Left colon (tissue), 2 donors: ENCODE measurements at regions not wholly inside any gene's neighbourhood (a gene's known extent, or its start where the extent isn't known, plus 50 kb on each side); places are given as distances from the start of the nearest gene placed in this dataset.
"Not testable (repeated sequence)": the region's sequence is repeated elsewhere in the genome, so short reads cannot be mapped to it uniquely, and the experiment has no call there.

Experiments
- ATAC-seq: fragments of 200-7000 bp; cut with Tn5 transposase; one replicate; pipeline ENCODE4 v1.9.1; 2020; ENCODE audit warnings: mild to moderate bottlenecking, moderate library complexity
- DNase-seq, 2 donors: peaks; one replicate each; pipeline ENCODE4 v3.0.0-alpha.2; 2020
- intact Hi-C, 2 donors: fragments of 100-400 bp; cut with DNase I in 1 of 2; cut with micrococcal nuclease in 1 of 2; formaldehyde crosslinking; loops; one replicate each; pipeline versions ENCODE4 v1.11.2 to v1.14.0; 2022; cut with DNase I, micrococcal nuclease
- donor health status: DM: no; HTN: no; CAD: no.
- donor health status: DM: yes; HTN: yes; CAD: no.

DNA sequence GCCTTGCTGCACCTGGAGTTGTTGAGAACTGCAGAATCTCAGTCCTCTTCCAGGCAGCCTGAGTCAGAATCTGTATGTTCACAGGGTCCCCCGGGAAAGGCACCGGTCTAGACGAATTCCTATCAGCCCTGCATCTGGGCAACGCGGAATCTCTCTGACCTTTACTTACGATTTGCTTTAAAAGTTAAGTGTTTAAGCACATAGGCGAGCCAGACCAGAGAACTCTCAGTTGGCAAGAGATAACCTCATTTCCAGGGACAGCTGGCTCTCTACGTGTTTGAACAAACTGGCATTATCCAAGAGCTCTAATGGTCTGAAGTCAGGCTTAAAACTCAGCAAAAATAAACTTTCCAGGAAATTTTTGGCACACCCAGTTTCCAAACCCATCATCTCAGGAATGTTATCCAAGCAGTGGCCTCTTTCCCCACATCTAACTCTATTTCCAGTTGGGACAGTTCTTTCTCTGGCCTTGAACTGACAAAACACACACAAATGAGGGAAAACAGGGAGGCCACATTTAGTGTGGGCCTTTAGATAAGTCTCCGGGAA, 53.4 kb downstream of the HES1 start:
- DNase-seq (no peak), ATAC-seq (no peak)
- intact Hi-C loops = no loop called here

DNA sequence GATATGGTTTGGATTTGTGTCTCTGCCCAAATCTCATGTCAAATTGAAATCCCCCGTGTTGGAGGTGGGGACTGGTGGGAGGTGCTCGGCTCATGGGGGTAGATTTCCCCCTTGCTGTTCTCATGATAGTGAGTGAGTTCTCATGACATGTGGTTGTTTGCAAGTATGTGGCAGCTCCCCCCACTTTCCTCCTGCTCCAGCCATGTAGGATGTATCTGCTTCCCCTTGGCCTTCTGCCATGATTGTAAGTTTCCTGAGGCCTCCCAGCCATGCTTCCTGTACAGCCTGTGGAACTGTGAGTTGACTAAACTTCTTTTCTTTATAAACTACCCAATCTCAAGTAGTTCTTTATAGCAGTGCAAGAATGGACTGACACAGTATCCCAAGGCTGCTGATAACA, 55.9 kb downstream of the HES1 start:
- ATAC-seq, intact Hi-C loops, DNase-seq: not testable (repeated sequence)

DNA sequence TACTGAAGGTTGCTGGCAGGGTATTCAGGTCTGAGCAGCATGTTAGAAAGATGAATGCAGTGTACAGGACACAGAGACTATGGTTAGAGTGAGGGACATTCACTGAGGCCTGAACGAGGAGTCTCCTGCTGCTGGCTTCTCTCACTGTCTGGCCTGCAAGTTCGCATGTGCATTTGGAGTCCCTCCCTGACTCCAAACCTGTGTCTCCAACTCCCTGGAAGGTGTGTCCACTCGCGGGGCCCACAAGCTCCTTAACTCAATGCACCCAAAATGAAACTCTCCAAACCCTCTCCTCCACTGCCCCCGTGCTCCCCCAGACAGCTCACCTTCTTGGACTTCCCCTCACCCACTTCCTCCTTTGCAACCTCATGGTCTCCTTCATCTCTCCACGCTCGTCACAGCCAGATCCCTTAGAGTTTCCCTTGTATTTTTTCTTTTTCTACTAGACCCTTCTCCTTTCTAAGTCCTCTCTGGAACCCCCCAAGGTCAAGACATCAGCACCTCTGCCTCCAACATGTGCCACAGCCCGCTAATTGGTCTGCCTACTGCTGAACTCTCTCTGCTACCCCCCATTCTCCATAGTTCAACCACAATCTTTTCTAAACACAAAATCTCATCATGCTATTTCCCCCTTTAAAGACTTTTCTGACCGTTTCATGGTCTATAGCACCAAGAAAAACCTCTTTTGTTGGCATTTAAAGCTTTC, 58.3 kb downstream of the HES1 start:
- ATAC-seq = no peak
- DNase-seq = no peak
- intact Hi-C loops = no loop called here

DNA sequence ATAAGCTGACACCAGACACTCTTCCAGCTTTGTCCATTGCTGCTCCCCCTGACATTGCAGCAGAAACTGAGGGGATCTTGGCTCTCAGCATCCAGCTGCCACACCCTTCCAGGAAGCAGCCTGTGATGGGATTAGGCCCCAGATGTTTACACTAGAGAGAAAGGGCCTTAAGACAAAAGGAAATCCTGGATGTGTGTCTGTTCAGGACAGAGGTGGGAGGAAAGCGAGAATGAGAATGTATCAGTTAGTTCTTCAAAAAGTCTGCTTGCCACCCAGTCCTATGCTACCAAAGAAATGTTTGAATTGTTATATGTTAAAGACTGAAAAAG, 58.8 kb downstream of the HES1 start:
- intact Hi-C loops = no loop called here
- DNase-seq (no peak), ATAC-seq (no peak)

DNA sequence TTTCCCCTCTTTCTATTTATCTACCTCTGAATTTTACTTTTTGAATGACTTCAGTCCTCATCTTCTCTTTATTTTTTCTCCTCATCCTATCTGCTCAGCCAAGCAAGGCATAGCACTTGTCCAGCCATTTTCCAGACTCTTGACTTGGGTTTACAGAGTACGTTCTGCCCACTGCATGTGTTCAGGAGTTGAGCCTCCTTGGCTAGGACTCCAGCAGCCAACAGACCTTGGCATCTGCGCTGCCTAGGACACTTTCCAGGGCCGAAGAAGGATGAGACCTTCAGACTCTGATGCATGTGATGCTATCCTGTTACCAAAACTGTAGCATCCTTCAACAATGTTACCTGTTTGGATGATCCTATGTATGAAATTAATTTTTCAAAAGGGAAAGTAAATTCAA, 59.7 kb downstream of the HES1 start:
- intact Hi-C loops = no loop called here

DNA sequence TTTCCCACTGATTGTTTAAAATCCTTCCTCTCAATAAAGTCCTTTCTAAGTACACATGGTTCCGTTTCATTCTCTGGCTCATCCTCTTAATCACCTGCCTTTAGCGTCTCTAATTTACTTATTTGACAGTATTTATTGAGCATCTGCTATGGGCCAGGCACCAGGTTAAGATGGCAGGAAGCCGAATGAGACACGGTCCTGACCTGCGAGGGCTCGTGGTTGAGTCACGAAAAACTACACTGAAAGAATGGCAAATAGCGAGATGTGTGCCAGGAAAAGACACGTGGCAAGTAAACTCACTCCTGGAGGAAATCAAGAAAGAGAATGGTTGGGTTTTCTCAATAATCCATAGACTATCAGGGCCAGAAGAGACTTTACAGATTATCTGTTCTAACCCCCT, 60.9 kb downstream of the HES1 start:
- intact Hi-C loops = no loop called here
- ATAC-seq (no peak), DNase-seq (no peak)

More for the DNA sequence above, 59.7 kb downstream of the HES1 start:
- ATAC-seq = no peak
- DNase-seq = no peak

DNA sequence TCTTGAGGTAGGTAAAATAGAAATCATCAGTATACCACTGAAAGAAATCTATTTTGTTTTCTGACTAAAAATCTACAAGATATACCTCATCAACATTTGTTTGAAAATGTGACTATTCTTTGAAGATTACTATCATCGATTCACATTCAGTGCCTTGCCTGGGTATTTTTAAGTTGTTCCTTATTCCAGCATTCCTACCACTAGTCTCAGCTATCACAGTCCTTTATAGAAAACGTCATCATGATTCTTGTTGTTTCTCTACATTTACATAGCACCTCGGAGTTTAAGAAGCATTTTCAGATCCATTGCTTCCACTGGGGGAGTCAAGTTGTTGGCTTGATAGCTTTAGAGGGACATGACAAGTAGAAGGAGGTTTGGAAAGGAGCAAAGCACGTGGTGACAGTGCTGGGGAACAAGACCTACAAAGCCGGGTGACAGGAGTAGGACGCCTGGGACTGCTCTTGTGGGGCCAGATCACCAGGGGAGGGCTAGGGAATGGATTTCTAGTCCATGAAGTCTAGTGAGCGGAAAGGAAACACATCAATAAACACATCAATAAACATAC, 61.5 kb downstream of the HES1 start:
- DNase-seq (no peak), ATAC-seq (no peak)
- intact Hi-C loops = no loop called here

DNA sequence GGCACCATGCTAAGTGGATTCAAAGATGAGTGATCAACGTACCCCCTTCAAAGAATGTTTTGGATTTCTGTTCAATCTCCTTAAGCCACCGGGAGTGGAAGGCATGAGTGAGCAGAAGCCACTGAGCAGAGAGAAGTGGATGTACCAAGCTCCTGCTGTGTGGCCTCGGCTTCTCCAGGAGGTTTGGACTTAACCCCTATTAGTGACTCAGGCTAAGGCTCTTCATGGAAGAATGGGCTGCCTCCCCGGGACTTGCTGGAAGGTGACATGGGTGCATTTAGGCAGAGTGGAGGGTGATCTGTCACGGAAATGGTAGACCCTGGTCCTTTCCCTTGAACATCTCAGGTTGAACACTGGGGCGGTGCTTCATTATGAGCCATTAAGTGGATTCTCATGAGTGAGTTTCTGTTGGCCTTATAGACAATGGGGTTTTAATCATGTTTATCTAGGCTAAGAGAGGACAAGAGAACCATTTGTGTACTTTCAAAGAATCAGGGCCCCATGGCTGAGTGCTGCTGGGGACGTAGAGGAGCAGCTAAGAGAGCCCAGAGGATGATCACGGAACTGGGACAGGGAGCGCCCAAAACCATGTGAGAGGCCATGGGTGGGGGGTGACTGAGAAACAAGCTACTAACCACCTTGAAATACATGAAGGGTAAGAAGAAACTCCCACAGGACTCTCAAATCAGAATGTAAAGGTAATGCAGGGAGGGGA, 62.2 kb downstream of the HES1 start:
- DNase-seq (no peak), ATAC-seq (no peak)
- intact Hi-C loops = no loop called here

DNA sequence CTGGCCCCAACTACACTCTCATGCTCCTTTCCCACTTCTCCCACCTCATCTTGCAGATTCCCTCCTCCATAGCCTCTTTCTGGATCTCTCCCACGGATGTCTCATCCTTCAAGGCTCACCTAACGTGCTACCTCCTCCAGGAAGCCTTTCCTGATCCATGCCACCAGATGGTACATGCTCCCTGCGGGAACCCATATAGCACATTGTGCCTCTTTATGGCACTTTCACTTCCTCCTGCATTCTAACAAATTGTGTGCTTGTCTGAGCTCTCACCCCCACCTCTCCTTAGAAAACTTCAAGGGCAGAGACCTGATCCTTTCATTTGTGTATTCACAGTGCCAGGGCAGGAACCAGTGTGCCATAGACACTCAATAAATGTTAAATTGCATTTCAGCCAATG, 63.0 kb downstream of the HES1 start:
- no peak for DNase-seq
- peak; percentile 84 for ATAC-seq
- intact Hi-C loops = no loop called here

DNA sequence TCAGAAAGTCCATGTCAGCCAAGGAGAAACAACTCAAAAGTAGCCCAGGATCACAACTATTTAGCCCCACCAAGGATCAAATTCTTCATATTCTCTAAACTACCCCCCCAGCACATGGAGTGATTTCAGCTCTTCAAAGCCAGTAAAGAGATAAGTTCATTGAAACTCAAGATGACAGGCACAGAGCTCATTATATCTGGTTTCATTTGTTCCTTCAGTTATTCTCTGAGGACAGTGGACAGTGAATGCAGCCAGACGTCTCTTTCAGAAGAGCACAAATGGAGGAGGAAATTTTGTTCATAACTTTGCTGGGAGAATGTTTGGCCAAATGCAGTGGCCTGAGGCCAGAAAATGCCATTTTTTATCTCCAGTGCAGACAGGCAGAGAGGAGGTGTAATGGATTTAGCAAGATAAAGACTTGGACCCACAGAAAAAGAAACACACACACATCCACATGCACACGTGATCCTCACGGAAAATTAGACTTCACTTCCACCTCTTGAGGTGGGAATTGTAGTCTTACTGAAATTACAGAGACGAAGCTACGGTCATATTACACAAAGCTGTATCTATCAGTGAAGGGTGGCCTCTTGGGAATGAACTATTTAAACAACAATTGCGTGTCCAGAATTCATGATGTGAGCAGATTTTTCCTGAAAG, 64.6 kb downstream of the HES1 start:
- intact Hi-C loops = no loop called here
- DNase-seq = no peak
- no peak for ATAC-seq

DNA sequence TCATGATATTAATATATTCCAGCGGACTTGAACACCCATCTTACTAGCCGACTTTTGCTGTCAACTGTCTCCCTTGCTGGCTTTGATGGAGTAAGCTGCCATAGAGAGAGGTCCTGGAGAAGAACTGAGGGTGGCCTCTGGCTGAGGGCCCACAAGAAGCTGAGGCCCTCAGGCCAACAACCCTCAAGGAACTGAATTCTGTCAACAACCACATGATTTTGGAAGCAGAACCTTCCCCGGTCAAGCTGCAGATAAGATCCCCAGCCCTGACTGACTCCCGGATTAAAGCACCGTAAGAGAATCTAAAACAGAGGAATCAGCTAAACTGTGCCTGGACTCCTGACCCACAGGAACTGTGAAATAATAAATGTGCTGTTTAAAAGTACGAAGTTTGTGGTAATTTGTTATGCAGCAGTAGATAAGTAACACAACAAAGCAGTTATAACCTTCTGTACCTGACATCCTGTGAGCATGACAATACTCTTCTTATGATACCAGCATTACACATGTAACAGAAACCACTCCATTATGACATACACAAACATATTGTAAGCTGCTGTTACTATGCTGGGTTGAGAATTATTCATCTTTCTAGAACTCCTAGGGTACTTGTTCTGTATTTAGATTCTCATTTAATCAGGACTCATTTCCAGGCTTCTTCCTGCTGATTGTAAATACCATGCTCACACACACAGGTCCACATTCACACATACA, 66.2 kb downstream of the HES1 start:
- no peak for ATAC-seq

DNA sequence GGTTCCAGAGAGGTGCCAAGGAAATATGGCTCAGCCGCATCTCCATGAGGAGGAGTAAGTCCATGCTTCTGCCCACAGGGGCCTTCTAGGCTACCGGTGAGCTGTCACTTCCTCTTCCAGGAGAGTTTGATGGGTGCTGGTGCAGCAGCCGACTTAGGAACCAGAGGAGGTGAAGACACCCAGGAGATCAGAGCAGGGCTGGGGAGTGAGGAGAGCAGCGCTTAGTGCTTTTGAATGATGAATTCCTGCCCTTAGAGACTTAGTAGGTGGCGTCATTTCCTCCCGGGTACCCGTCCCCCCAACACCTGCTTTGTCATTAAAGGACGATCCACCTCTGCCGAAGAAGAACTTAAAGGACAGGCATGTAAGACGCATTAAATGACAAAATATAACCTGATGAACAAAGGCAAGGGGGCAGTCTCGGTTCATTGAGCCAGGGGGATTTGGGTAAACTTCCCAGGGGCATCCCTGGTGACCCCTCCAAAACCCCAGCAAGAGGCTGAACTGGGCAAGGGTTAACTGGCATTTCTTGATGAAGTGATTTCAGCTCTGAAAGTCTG, 67.6 kb downstream of the HES1 start:
- DNase-seq (no peak), ATAC-seq (no peak)
- intact Hi-C loops = no loop called here

More for the DNA sequence above, 66.2 kb downstream of the HES1 start:
- no peak for DNase-seq
- intact Hi-C loops = no loop called here

DNA sequence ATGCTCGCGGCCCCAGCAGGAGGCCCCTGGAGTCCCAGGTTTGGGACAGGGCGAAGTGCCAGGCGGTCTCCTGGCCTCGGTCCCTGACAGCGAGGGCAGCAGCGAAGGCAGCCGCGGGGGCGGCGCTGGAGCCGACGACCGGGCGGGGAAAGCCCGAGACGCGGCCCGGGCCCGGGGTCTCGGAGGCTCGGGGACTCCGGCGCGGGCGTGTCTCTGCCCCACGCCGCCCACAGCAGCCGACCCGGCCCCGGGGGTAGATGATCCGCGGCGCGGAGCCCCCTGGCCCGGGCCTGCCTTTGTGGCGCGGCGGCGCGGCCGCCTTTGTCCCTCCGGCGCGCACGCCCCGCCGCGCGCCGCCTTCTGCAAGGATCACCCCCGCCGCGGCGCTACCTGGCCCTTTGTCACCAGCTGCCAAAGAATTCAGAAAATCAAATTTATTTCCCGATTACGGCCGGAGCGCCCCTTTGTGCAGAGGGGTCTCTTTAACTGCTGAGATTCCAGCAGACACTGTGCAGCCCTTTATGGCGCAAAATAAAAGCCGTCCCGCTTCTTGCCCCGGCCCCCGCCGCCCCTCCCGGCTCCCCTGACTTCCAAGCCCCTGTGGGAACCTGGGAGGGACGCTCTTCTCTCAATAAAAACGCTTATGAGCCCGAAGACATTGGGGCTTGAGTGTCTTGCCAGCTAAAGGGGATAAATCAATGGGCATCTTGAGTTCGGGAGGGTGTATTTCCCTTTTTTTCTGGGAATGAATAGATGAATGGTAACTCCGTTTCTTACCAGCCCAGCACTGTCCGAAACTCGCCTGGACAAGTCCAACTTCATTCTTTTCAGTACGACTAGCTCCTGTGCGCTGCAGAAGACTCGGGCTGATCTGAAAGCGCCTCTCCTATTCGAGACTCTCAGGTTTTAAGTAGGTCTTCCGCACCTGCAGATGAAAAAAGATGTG, 68.4 kb downstream of the HES1 start:
- intact Hi-C loops = no loop called here
- ATAC-seq = peak; percentile 49
- DNase-seq = peak in 1 of 2 donors; percentile 20

DNA sequence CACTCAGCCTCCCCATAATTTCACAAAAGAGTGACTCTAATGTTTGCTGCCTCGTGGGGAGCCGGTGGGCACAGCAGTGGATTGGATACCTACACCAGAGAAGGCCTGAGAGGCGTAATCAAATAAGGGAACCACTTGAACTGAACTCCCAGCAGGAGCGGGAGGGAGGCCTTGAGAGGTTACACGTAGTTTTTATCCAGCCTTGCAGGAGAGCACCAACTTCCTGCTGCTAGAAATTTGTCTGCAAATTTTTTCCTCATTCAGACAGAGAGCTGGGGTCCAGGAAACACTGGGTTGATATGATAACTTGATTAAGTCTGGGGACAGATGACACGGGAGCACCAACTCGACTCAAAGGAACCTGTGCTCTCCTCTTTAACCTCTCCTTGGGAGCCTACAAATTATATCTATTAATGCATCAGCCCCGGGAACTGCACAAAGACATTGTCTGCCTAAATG, 69.8 kb downstream of the HES1 start:
- DNase-seq (no peak), ATAC-seq (no peak)
- intact Hi-C loops = no loop called here

DNA sequence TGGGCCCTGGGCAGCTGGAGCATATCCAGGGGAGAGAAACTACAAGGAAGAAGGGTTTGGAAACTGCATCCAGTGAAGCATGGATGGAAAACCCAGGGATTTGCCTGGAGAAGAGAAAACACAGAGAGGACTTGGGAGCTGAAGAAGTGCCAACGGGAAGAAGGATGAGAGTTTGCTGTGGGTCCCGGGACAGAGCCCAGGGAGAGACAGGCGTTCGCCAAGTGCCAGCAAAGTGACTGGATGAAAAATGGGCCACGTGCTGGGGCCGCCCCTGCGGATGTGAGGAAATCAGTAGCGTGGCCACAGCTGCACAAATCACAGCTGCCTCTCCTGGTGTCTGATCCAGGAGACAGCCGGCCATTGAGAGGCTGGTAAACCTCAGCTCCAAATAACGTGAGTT, 70.4 kb downstream of the HES1 start:
- intact Hi-C loops = no loop called here
- ATAC-seq = no peak
- peak; percentile 38 to 62 for DNase-seq

DNA sequence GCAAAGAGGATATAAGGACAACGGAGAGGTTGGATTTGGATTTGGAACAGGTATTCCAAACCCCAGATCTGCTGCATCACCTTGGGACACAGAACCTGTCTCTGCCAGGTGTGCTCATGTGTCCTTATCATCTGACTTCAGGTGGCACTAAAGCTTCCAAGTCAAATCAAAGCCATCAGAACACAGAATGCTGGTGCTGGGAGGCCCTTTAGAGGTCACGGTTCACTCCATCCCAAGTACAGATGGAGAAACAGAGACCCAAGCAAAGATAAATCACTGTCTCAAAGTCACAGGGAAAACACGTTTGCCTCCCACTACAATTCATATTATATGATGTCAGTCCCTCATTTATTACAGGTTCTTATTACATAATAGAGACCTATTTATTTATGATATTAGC, 72.8 kb downstream of the HES1 start:
- intact Hi-C loops = no loop called here
- ATAC-seq (no peak), DNase-seq (no peak)

DNA sequence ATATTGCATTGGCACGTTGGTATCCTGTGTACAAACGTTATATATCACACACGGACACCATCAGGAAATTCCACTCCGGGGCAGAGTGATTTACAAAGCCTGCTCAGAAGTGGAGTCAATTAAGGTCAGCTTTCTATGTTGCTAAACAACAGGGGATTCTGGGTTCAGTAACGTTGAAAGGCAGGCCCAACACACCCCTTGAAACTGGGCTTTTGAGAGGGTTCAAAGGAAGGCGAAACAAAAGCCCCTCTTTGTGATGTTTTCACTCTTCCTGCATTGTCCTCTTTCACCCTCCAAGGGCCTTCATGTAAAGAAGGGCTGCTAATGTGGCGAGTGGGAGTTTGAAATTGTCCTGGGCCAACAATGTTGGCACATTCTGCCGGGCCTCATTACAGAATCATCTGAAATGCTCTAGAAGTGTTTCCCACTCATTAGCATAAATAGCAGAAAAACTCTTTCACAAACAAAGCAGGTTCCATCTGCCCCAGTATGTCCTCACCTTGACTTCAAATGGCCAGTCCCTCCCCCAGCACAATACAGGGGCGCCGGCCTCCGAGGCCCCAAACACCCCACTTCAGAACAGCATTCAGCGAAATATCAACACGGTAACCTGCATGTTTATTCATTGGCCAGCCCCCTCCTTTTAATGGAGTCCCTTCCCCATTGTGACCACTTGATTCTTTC, 76.4 kb downstream of the HES1 start:
- intact Hi-C loops = no loop called here
- no peak for ATAC-seq
- no peak for DNase-seq
